Neural progenitor cell (in vitro differentiated cells): ENCODE measurements at regions not wholly inside any gene's neighbourhood (a gene's known extent, or its start where the extent isn't known, plus 50 kb on each side); places are given as distances from the start of the nearest gene placed in this dataset.

Experiments
- DNase-seq: peaks from one replicate; pipeline ENCODE4 v3.0.0-alpha.2; 2016; ENCODE audit warnings: low spot score
- H2AFZ ChIP-seq: fragments of 200-600 bp; sonication (generic); replicated peaks from 2 replicates; pipeline ENCODE4 v1.6.1; 2016; ENCODE audit warnings: antibody characterized with exemption
- H3F3A ChIP-seq: fragments of 200-600 bp; sonication (generic); 2 replicates; pipeline ENCODE4 v1.6.1; 2016; ENCODE audit warnings: antibody characterized with exemption, low read depth
- H3K27ac ChIP-seq: fragments of 200-600 bp; sonication (generic); 2 replicates; pipeline ENCODE4 v1.5.1; 2016; ENCODE audit warnings: mild to moderate bottlenecking
- H3K27me3 ChIP-seq: fragments of 200-600 bp; sonication (generic); 2 replicates; pipeline ENCODE4 v1.6.1; 2016; ENCODE audit warnings: mild to moderate bottlenecking, moderate library complexity
- H3K36me3 ChIP-seq: fragments of 200-600 bp; sonication (generic); 2 replicates; pipeline ENCODE4 v1.5.1; 2016
- H3K4me1 ChIP-seq: fragments of 200-600 bp; sonication (generic); 2 replicates; pipeline ENCODE4 v1.6.1; 2016; ENCODE audit warnings: mixed run types
- H3K4me2 ChIP-seq: fragments of 200-600 bp; sonication (generic); 2 replicates; pipeline ENCODE4 v1.6.1; 2016
- H3K4me3 ChIP-seq: fragments of 200-600 bp; sonication (generic); 2 replicates; pipeline ENCODE4 v1.5.1; 2016
- H3K79me2 ChIP-seq: fragments of 200-600 bp; sonication (generic); 2 replicates; pipeline ENCODE4 v1.6.1; 2016; ENCODE audit warnings: low read depth
- H3K9ac ChIP-seq: fragments of 200-600 bp; sonication (generic); 2 replicates; pipeline ENCODE4 v1.6.1; 2016
- H3K9me3 ChIP-seq: fragments of 200-600 bp; sonication (generic); 2 replicates; pipeline ENCODE4 v1.5.1; 2016; ENCODE audit warnings: low read depth
- H4K20me1 ChIP-seq: fragments of 200-600 bp; sonication (generic); 2 replicates; pipeline ENCODE4 v1.6.1; 2016; ENCODE audit warnings: low read depth
- H3K27ac Mint-ChIP-seq: 3 replicates; pipeline ENCODE4 v1.8.0; 2021; ENCODE audit warnings: mixed read lengths
- H3K27me3 Mint-ChIP-seq: 2 replicates; pipeline ENCODE4 v1.8.0; 2022; ENCODE audit warnings: low read depth, mild to moderate bottlenecking, inconsistent platforms, moderate library complexity, mixed read lengths; ENCODE audit not compliant: insufficient read depth
- H3K36me3 Mint-ChIP-seq: 3 replicates; pipeline ENCODE4 v1.8.0; 2021; ENCODE audit warnings: mixed read lengths
- H3K4me1 Mint-ChIP-seq: 3 replicates; pipeline ENCODE4 v1.8.0; 2021; ENCODE audit warnings: mixed read lengths
- H3K4me3 Mint-ChIP-seq: 3 replicates; pipeline ENCODE4 v1.8.0; 2021; ENCODE audit warnings: mild to moderate bottlenecking, moderate library complexity, mixed read lengths
- H3K9me3 Mint-ChIP-seq: 3 replicates; pipeline ENCODE4 v1.8.0; 2020; ENCODE audit warnings: mixed read lengths
- EZH2 ChIP-seq: fragments of 200-600 bp; sonication (generic); IDR thresholded peaks from 2 replicates; pipeline ENCODE4 v1.6.1; 2017; ENCODE audit warnings: antibody characterized with exemption, mild to moderate bottlenecking, moderate library complexity
- EZH2phosphoT487 ChIP-seq: fragments of 200-600 bp; sonication (generic); IDR thresholded peaks from 2 replicates; pipeline ENCODE4 v1.6.1; 2017; ENCODE audit warnings: antibody characterized with exemption
- TF ChIP-seq, protein P1 (sequence below): fragments of 200-600 bp; sonication (generic); IDR thresholded peaks from 2 replicates; pipeline ENCODE4 v1.5.1; 2017; ENCODE audit warnings: antibody characterized with exemption, mild to moderate bottlenecking

DNA sequence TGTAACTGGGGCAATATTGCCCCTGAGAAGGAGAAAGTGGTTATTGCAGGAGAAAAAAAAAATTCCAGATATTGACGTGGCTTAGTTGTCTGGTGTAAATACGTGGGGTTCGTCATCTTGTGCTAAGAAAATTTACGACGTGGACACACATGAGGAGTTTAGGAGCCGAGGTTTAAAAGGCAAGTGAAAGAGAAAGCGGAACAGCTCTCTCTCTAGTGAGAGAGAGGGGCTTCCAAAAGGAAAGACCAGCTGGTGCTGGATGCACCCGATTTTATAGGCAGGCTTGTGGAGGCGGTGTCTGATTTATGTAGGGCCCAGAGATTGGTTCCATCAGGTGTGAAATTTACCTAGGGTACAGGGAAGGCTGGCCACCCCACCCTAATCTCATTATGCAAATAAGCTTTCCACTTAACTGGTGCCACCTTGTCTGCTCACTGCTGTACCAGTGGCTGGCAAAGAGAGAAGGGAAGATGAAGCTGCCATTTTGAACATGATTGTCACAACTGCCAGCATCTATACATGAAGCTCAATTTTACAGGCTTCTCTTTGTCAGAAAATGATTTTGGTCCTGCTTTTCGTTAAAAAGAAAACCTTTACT, 845.1 kb downstream of the DACH1 start:
- H3K4me1 Mint-ChIP-seq: no peaks in the 10 kb centered on the region
- no peak for TF ChIP-seq EZH2
- TF ChIP-seq EZH2phosphoT487: no peak
- TF ChIP-seq, protein P1, sequence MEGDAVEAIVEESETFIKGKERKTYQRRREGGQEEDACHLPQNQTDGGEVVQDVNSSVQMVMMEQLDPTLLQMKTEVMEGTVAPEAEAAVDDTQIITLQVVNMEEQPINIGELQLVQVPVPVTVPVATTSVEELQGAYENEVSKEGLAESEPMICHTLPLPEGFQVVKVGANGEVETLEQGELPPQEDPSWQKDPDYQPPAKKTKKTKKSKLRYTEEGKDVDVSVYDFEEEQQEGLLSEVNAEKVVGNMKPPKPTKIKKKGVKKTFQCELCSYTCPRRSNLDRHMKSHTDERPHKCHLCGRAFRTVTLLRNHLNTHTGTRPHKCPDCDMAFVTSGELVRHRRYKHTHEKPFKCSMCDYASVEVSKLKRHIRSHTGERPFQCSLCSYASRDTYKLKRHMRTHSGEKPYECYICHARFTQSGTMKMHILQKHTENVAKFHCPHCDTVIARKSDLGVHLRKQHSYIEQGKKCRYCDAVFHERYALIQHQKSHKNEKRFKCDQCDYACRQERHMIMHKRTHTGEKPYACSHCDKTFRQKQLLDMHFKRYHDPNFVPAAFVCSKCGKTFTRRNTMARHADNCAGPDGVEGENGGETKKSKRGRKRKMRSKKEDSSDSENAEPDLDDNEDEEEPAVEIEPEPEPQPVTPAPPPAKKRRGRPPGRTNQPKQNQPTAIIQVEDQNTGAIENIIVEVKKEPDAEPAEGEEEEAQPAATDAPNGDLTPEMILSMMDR: no peak
- H3K36me3 Mint-ChIP-seq: no peaks in the 10 kb centered on the region
- Histone ChIP-seq H3K4me3 (no peak overlapping the region), H4K20me1 (no peaks in the 10 kb centered on the region), H3K79me2 (no peaks in the 10 kb centered on the region), H3K9ac (no peak overlapping the region), H3K4me2 (no peak overlapping the region), H2AFZ (no peak overlapping the region), H3K4me1 (no peaks in the 10 kb centered on the region), H3K27me3 (no peaks in the 10 kb centered on the region), H3K27ac (no peak overlapping the region), H3K9me3 (no peaks in the 10 kb centered on the region), H3K36me3 (no peaks in the 10 kb centered on the region), H3F3A (no peaks in the 10 kb centered on the region)
- peaks cover 5% of the 10 kb centered on the region for H3K9me3 Mint-ChIP-seq
- DNase-seq: no peak
- H3K27me3 Mint-ChIP-seq: no peaks in the 10 kb centered on the region
- H3K4me3 Mint-ChIP-seq: no peak overlapping the region
- no peak overlapping the region for H3K27ac Mint-ChIP-seq

DNA sequence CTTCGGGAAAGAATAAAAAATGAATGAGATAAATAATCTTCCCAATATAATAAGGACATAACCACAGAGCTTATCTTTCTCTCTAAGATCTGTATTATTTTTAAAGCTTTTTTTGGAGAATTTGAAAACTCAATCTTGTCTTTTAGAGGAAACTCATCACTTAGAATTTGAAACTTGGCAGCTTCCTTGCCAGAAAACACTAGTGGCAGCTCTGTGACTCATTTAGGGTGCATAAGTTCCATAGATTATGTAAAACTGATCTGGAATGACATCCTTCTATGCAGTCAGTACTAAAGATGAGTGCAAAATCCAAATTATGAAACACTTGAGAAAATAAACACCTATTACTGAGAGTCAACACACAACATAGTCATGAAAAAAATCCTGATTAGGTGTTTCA, 848.0 kb downstream of the DACH1 start:
- Histone ChIP-seq H3K4me3 (no peak overlapping the region), H3K4me1 (peaks cover 6% of the 10 kb centered on the region), H3K27ac (no peak overlapping the region), H3K9ac (no peak overlapping the region), H3K9me3 (no peaks in the 10 kb centered on the region), H3K36me3 (no peaks in the 10 kb centered on the region), H2AFZ (no peak overlapping the region), H4K20me1 (no peaks in the 10 kb centered on the region), H3K4me2 (no peak overlapping the region), H3K79me2 (no peaks in the 10 kb centered on the region), H3K27me3 (no peaks in the 10 kb centered on the region), H3F3A (no peaks in the 10 kb centered on the region)
- Mint-ChIP-seq H3K36me3 (no peaks in the 10 kb centered on the region), H3K9me3 (no peaks in the 10 kb centered on the region), H3K4me3 (no peak overlapping the region), H3K27me3 (no peaks in the 10 kb centered on the region), H3K4me1 (no peaks in the 10 kb centered on the region), H3K27ac (no peak overlapping the region)
- no peak for DNase-seq
- TF ChIP-seq EZH2 (no peak), EZH2phosphoT487 (no peak)
- TF ChIP-seq, protein P1: no peak

- Histone ChIP-seq H3K36me3 (no peaks in the 10 kb centered on the region), H3K4me1 (peaks cover 6% of the 10 kb centered on the region), H3K9ac (no peak overlapping the region), H3F3A (no peaks in the 10 kb centered on the region), H3K4me3 (no peak overlapping the region), H2AFZ (no peak overlapping the region), H4K20me1 (no peaks in the 10 kb centered on the region), H3K27me3 (no peaks in the 10 kb centered on the region), H3K79me2 (no peaks in the 10 kb centered on the region), H3K27ac (no peak overlapping the region), H3K9me3 (no peaks in the 10 kb centered on the region), H3K4me2 (no peak overlapping the region)
- no peaks in the 10 kb centered on the region for H3K4me1 Mint-ChIP-seq
- TF ChIP-seq, protein P1: no peak
- TF ChIP-seq EZH2: no peak
- TF ChIP-seq EZH2phosphoT487: no peak
- H3K27me3 Mint-ChIP-seq: no peaks in the 10 kb centered on the region
- no peak overlapping the region for H3K4me3 Mint-ChIP-seq
- DNase-seq: no peak
- H3K36me3 Mint-ChIP-seq: no peaks in the 10 kb centered on the region
- no peaks in the 10 kb centered on the region for H3K9me3 Mint-ChIP-seq
- no peak overlapping the region for H3K27ac Mint-ChIP-seq
Measured at GRCh38 chr13:71018544-71018943, 848.5 kb downstream of the DACH1 start.
